Transverse colon (tissue), 4 donors: ENCODE measurements at regions not wholly inside any gene's neighbourhood (a gene's known extent, or its start where the extent isn't known, plus 50 kb on each side); places are given as distances from the start of the nearest gene placed in this dataset.

Experiments
- DNase-seq: peaks from one replicate; pipeline ENCODE4 v3.0.0-alpha.2; 2019
- H3K27ac ChIP-seq, 4 donors: fragments of 200-600 bp; sonication (generic); 2 replicates each; pipeline ENCODE4 v1.5.1; 2016 to 2018; ENCODE audit warnings: inconsistent platforms in 4 of 4
- H3K27me3 ChIP-seq: fragments of 200-600 bp; sonication (generic); 2 replicates; pipeline ENCODE4 v1.5.1; 2017; ENCODE audit warnings: inconsistent platforms
- H3K36me3 ChIP-seq, 4 donors: fragments of 200-600 bp; sonication (generic); 2 replicates each; pipeline ENCODE4 v1.5.1; 2017 to 2019; ENCODE audit warnings: inconsistent platforms in 4 of 4
- H3K4me1 ChIP-seq, 4 donors: fragments of 200-600 bp; sonication (generic); 2 replicates each; pipeline ENCODE4 v1.5.1; 2017 to 2020; ENCODE audit warnings: inconsistent platforms in 4 of 4
- H3K4me3 ChIP-seq, 4 donors: fragments of 200-600 bp; sonication (generic); 1 replicate in 1 of 4; 2 replicates in 3 of 4; pipeline versions ENCODE4 v1.5.1 to v1.6.1; 2017 to 2019; ENCODE audit warnings: inconsistent platforms in 4 of 4
- H3K9me3 ChIP-seq, 2 donors: fragments of 200-600 bp; sonication (generic); 2 replicates each; pipeline ENCODE4 v1.5.1; 2017 to 2019; ENCODE audit warnings: inconsistent platforms in 2 of 2
- EP300 ChIP-seq: sonication (generic); formaldehyde crosslinking; IDR thresholded peaks from one replicate; pipeline ENCODE4 v1.6.1; 2017; ENCODE audit warnings: antibody characterized with exemption, low read depth
- POLR2A ChIP-seq: fragments of 450-650 bp; IDR thresholded peaks from one replicate; pipeline ENCODE4 v1.6.1; 2016; ENCODE audit warnings: antibody characterized with exemption, mild to moderate bottlenecking, moderate library complexity
- POLR2AphosphoS5 ChIP-seq, 3 donors: sonication (generic); formaldehyde crosslinking; IDR thresholded peaks; one replicate each; pipeline ENCODE4 v1.6.1; 2016; ENCODE audit warnings: antibody characterized with exemption in 3 of 3
- WGBS, 2 donors: methylation state at CpG; one replicate each; pipeline ENCODE4 v1.1.5; 2018; ENCODE audit warnings: low coverage in 1 of 2; 5-methylcytosine and 5-hydroxymethylcytosine counted together
- in situ Hi-C, 4 donors: fragments of 200-750 bp; cut with MboI; loops; one replicate each; pipeline versions ENCODE4 v1.15.0 to v1.15.1; 2017; ENCODE audit warnings: low sequenced_read_pairs in 3 of 4, low pct_ligation_motif_present in 1 of 4, low pct_unique_long_range_greater_than_20kb in 1 of 4
- intact Hi-C: fragments of 100-400 bp; cut with DNase I; formaldehyde crosslinking; loops from one replicate; pipeline ENCODE4 v1.15.1; 2023; ENCODE audit warnings: low total_unique reads
- TF ChIP-seq, protein P1 (sequence below), 5 experiments: fragments of 200-600 bp in 3 of 5; fragments of 450-650 bp in 2 of 5; sonication (generic) in 3 of 5; IDR thresholded peaks; 1 replicate in 2 of 5; 2 replicates in 3 of 5; pipeline ENCODE4 v1.5.1; 2016 to 2017; ENCODE audit warnings: antibody characterized with exemption in 5 of 5, inconsistent platforms in 3 of 5, mild to moderate bottlenecking in 2 of 5, moderate library complexity in 1 of 5

DNA sequence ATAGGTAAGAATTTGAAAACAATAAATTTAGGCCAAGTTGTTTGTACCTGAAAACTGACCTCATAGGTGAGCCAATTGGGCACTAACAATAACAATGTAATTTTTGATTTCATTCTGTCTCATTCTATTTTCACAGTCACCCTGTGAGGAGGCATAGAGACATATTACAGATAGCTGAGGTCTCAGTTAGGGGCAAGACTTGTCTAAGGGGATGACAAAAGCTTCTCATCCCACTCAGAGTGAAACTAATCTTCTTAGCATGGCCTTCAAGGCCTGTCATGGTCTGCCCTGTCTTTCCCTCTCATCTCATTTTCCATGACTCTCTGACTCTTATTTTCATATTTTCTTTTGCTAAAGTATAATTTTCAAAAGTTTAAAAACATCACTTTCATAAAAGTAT lies 562.0 kb upstream of the TNP1 start:
- Histone ChIP-seq H3K27ac (no peak overlapping the region), H3K4me3 (no peak overlapping the region), H3K27me3 (no peaks in the 10 kb centered on the region), H3K36me3 (no peaks in the 10 kb centered on the region), H3K4me1 (peaks cover 0 to 9% (median 0%) of the 10 kb centered on the region in 4 donors), H3K9me3 (no peaks in the 10 kb centered on the region)
- in situ Hi-C loops (loop anchor here in 1 of 4 donors (25.0 kb wide), 1 partner anchor 735 kb away; the partner anchor contains the start of gene IGFBP5), intact Hi-C loops (no loop called here)
- no peak for DNase-seq
- no peak for TF ChIP-seq POLR2AphosphoS5 (IDR thresholded peaks at IDR 0.05)
- TF ChIP-seq EP300: no peak

DNA sequence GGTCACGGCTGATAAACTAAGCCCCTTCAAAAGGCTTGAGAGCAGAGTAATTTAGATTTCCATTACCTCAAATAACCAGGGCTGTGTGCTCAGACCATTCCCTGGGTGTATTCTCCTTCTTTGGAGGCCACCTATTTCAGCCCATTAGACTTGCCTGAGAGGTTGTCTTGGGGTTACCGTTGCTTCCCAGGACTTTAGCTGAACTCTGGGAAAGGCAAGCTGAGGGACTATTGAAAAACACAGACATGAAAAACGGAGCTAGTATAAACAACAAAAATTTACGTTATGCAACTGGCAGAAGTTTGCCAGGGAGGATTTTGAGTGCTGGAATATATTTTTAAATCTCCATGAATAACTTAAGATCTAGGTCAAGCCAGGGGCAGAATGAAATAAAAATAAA lies 561.0 kb upstream of the TNP1 start:
- 54 to 56% methylated on average over 3 to 4 of the region's 4 CpGs for WGBS, 2 donors
- Histone ChIP-seq H3K4me1 (peaks cover 0 to 9% (median 0%) of the 10 kb centered on the region in 4 donors), H3K27ac (peak overlapping the region; percentile 45 to 73 (median 60)), H3K9me3 (no peaks in the 10 kb centered on the region), H3K36me3 (no peaks in the 10 kb centered on the region), H3K4me3 (no peak overlapping the region), H3K27me3 (no peaks in the 10 kb centered on the region)
- no peak for DNase-seq
- in situ Hi-C loops (loop anchor here in 1 of 4 donors (25.0 kb wide), 1 partner anchor 734 kb away; the partner anchor contains the start of gene IGFBP5), intact Hi-C loops (no loop called here)
- TF ChIP-seq, protein P1, sequence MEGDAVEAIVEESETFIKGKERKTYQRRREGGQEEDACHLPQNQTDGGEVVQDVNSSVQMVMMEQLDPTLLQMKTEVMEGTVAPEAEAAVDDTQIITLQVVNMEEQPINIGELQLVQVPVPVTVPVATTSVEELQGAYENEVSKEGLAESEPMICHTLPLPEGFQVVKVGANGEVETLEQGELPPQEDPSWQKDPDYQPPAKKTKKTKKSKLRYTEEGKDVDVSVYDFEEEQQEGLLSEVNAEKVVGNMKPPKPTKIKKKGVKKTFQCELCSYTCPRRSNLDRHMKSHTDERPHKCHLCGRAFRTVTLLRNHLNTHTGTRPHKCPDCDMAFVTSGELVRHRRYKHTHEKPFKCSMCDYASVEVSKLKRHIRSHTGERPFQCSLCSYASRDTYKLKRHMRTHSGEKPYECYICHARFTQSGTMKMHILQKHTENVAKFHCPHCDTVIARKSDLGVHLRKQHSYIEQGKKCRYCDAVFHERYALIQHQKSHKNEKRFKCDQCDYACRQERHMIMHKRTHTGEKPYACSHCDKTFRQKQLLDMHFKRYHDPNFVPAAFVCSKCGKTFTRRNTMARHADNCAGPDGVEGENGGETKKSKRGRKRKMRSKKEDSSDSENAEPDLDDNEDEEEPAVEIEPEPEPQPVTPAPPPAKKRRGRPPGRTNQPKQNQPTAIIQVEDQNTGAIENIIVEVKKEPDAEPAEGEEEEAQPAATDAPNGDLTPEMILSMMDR (IDR thresholded peaks at IDR 0.05): no peak
- TF ChIP-seq EP300 (no peak), POLR2AphosphoS5 (IDR thresholded peaks at IDR 0.05) (no peak), POLR2A (no peak)

DNA sequence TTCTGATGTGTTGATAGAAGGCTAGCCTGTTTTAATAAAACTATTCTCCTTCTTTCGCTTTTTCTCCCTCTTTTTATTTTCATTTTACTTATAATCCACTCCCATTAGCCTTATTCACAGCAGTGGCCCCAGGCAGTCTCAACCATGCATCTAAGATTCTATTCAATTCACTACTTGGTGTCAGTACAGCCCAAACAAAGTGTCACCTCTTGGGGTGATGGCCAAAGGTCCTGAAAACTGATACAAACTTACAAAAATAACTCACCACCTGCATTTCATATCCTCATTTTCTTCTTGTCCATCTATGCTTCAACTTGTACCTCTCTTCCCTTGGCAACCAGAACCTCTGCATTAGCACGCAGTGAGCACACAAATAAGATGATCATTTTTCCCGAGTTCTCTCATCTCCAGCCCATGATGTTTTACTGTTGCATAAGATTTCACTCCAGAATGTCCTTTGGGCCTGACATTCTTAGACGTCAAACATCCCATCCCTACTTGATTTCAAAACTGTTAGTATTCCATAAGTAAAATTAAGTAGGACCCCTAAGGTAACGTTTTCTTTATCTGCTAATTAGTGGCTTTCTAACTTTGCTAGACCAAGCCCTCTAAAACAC lies 559.3 kb upstream of the TNP1 start:
- peak overlapping the region; percentile 9 to 64 (median 40) for H3K27ac ChIP-seq
- TF ChIP-seq EP300: no peak
- no peaks in the 10 kb centered on the region for H3K27me3 ChIP-seq
- WGBS, 2 donors: 76 to 78% methylated on average over 5 of the region's 5 CpGs
- DNase-seq: no peak
- intact Hi-C loops: loop anchor here (10.0 kb wide), 1 partner anchor 724 kb away; the partner anchor contains the start of gene IGFBP5
- no peaks in the 10 kb centered on the region for H3K9me3 ChIP-seq
- no peak overlapping the region for H3K4me3 ChIP-seq
- H3K36me3 ChIP-seq: no peaks in the 10 kb centered on the region
- in situ Hi-C loops: loop anchor here in 1 of 4 donors (25.0 kb wide), 1 partner anchor 732 kb away; the partner anchor contains the start of gene IGFBP5
- peaks cover 0 to 6% (median 0%) of the 10 kb centered on the region in 4 donors for H3K4me1 ChIP-seq

DNA sequence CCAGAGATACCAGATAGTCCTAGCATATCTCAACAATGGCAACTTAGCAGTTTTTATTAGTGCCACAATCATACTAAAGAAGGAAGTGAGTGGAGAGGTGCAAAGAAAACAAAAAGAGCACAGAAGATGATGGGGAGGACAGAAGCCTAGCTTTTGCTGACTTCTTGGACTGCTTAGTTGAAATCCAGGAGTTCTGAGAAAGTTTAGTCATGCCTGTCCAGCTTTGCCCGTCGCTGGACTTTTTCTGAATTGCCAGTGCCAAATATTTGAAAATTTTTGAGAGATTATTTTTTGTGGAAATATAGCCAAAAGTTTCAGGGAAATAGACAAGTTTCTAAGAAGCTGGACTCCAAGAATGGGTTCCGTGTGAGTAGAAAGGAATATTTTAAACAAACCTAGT lies 558.7 kb upstream of the TNP1 start:
- DNase-seq: no peak
- intact Hi-C loops: loop anchor here (10.0 kb wide), 1 partner anchor 724 kb away; the partner anchor contains the start of gene IGFBP5
- no peaks in the 10 kb centered on the region for H3K36me3 ChIP-seq
- in situ Hi-C loops: loop anchor here in 1 of 4 donors (25.0 kb wide), 1 partner anchor 731 kb away; the partner anchor contains the start of gene IGFBP5
- TF ChIP-seq POLR2A (no peak), EP300 (no peak), POLR2AphosphoS5 (IDR thresholded peaks at IDR 0.05) (no peak)
- TF ChIP-seq, protein P1 (IDR thresholded peaks at IDR 0.05): no peak
- peak overlapping the region; percentile 9 to 64 (median 38) for H3K27ac ChIP-seq
- no peak overlapping the region for H3K4me3 ChIP-seq
- H3K4me1 ChIP-seq: peaks cover 0 to 7% (median 0%) of the 10 kb centered on the region in 4 donors
- no peaks in the 10 kb centered on the region for H3K27me3 ChIP-seq
- 61 to 70% methylated on average over 3 of the region's 3 CpGs for WGBS, 2 donors
- H3K9me3 ChIP-seq: no peaks in the 10 kb centered on the region

DNA sequence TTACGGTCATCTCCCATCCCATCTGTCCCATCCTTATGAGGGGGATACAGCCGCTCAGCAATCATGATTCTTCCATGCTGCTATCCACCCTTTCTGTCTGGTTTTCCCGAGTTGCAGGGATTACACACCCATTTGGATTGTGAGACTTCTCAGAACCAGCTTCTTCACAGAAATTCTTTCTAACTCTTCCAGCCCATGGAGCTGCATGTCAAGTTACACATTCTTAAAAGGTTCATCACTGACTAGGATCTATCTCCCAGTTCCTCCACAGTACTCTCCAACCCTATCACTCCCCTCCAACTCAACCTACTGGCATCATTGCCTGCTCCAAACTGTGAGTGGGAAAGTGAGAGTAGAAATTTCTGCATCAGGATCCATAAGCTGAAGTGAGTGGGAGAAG lies 558.2 kb upstream of the TNP1 start:
- peaks cover 0 to 9% (median 0%) of the 10 kb centered on the region in 4 donors for H3K4me1 ChIP-seq
- 67 to 89% methylated on average over 3 of the region's 3 CpGs for WGBS, 2 donors

More for the DNA sequence above, 558.2 kb upstream of the TNP1 start:
- in situ Hi-C loops: loop anchor here in 1 of 4 donors (25.0 kb wide), 1 partner anchor 731 kb away; the partner anchor contains the start of gene IGFBP5
- Histone ChIP-seq H3K36me3 (no peaks in the 10 kb centered on the region), H3K27ac (peak overlapping the region in 2 of 4 donors; percentile 55 to 64), H3K27me3 (no peaks in the 10 kb centered on the region), H3K4me3 (no peak overlapping the region), H3K9me3 (no peaks in the 10 kb centered on the region)
- intact Hi-C loops: loop anchor here (10.0 kb wide), 1 partner anchor 723 kb away; the partner anchor contains the start of gene IGFBP5
- no peak for TF ChIP-seq POLR2A
- TF ChIP-seq, protein P1 (IDR thresholded peaks at IDR 0.05): no peak
- no peak for TF ChIP-seq POLR2AphosphoS5 (IDR thresholded peaks at IDR 0.05)
- TF ChIP-seq EP300: no peak
- DNase-seq: no peak
